ENCODE measurements at regions not wholly inside any gene's neighbourhood (a gene's known extent, or its start where the extent isn't known, plus 50 kb on each side); places are given as distances from the start of the nearest gene placed in this dataset.

DNA sequence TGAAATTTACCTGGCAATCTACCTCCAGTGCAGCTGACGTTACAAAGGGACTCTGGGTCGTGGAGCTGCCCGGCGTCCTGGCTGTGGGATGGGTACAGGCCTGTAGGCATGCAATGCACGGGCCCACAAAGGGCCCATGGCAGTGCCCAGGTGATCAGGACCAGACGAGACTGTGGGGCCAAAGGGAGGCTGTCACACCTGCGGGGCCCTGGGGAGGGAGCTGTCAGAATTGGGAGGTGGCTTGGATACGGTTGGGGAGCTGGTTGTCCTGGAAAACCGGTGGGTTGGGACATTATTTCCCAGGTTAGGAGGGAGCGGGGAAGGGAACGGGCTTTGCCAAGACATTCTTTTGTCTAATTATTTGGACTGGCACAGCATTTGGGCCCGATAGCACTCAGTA, 958.5 kb downstream of the BRD1 start:
- ChIA-PET POLR2A (ENCODE audit: unreplicated experiment) (no interaction called here), CTCF (no interaction called here)
- Histone ChIP-seq H3K9ac (ENCODE audit: low read length) (no peak overlapping the region), H3K27ac (ENCODE audit: low read length) (no peak overlapping the region), H3K79me2 (ENCODE audit: low read length) (no peaks in the 10 kb centered on the region), H3K27me3 (ENCODE audit: low read length) (no peaks in the 10 kb centered on the region), H3K4me1 (ENCODE audit: insufficient read depth, low read length) (no peaks in the 10 kb centered on the region), H3K9me3 (ENCODE audit: low read length) (no peaks in the 10 kb centered on the region), H3K36me3 (ENCODE audit: low read depth, low read length) (no peaks in the 10 kb centered on the region), H3K4me2 (ENCODE audit: low read length) (no peak overlapping the region), H4K20me1 (ENCODE audit: low read length) (no peaks in the 10 kb centered on the region), H3K9me2 (replicated peaks; ENCODE audit: low read length) (no peaks in the 10 kb centered on the region), H2AFZ (ENCODE audit: low read length) (no peak overlapping the region), H3K4me3 (ENCODE audit: low read length) (no peak overlapping the region), H3F3A (ENCODE audit: low read length, unreplicated experiment) (no peaks in the 10 kb centered on the region)
- no peak for TF ChIP-seq EZH2 (IDR thresholded peaks at IDR 0.05; ENCODE audit: low read length, unreplicated experiment)
- TF ChIP-seq EZH2phosphoT487 (IDR thresholded peaks at IDR 0.05; ENCODE audit: borderline replicate concordance, low read length) = no peak
- TF ChIP-seq, protein P1, sequence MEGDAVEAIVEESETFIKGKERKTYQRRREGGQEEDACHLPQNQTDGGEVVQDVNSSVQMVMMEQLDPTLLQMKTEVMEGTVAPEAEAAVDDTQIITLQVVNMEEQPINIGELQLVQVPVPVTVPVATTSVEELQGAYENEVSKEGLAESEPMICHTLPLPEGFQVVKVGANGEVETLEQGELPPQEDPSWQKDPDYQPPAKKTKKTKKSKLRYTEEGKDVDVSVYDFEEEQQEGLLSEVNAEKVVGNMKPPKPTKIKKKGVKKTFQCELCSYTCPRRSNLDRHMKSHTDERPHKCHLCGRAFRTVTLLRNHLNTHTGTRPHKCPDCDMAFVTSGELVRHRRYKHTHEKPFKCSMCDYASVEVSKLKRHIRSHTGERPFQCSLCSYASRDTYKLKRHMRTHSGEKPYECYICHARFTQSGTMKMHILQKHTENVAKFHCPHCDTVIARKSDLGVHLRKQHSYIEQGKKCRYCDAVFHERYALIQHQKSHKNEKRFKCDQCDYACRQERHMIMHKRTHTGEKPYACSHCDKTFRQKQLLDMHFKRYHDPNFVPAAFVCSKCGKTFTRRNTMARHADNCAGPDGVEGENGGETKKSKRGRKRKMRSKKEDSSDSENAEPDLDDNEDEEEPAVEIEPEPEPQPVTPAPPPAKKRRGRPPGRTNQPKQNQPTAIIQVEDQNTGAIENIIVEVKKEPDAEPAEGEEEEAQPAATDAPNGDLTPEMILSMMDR (conservative IDR thresholded peaks at IDR 0.05; ENCODE audit: low read depth, low read length) = no peak
- ATAC-seq = no peak
- no peak for DNase-seq
- BruUV-seq (replicated peaks) = no TSS peak
- intact Hi-C loops (cut with micrococcal nuclease) = no loop called here

- H3K9me2 ChIP-seq (replicated peaks; ENCODE audit: low read length) = no peaks in the 10 kb centered on the region
- DNase-seq (no peak), ATAC-seq (no peak)
- H3K27me3 ChIP-seq (ENCODE audit: low read length) = no peaks in the 10 kb centered on the region
- CTCF ChIA-PET = no interaction called here
- no peak overlapping the region for H3K27ac ChIP-seq (ENCODE audit: low read length)
- no peaks in the 10 kb centered on the region for H3K9me3 ChIP-seq (ENCODE audit: low read length)
- no peaks in the 10 kb centered on the region for H3K36me3 ChIP-seq (ENCODE audit: low read depth, low read length)
- intact Hi-C loops (cut with micrococcal nuclease) = no loop called here
- no peaks in the 10 kb centered on the region for H3K79me2 ChIP-seq (ENCODE audit: low read length)
- H2AFZ ChIP-seq (ENCODE audit: low read length) = no peak overlapping the region
- H3K4me1 ChIP-seq (ENCODE audit: insufficient read depth, low read length) = no peaks in the 10 kb centered on the region
- no peak overlapping the region for H3K4me2 ChIP-seq (ENCODE audit: low read length)
- no peak overlapping the region for H3K4me3 ChIP-seq (ENCODE audit: low read length)
- H4K20me1 ChIP-seq (ENCODE audit: low read length) = no peaks in the 10 kb centered on the region
- no peak for TF ChIP-seq EZH2phosphoT487 (IDR thresholded peaks at IDR 0.05; ENCODE audit: borderline replicate concordance, low read length)
- TF ChIP-seq, protein P1 (conservative IDR thresholded peaks at IDR 0.05; ENCODE audit: low read depth, low read length) = no peak
- no peak for TF ChIP-seq EZH2 (IDR thresholded peaks at IDR 0.05; ENCODE audit: low read length, unreplicated experiment)
- H3K9ac ChIP-seq (ENCODE audit: low read length) = no peak overlapping the region
- no peaks in the 10 kb centered on the region for H3F3A ChIP-seq (ENCODE audit: low read length, unreplicated experiment)
- POLR2A ChIA-PET (ENCODE audit: unreplicated experiment) = no interaction called here
- BruUV-seq (replicated peaks) = no TSS peak
Observed at GRCh38 chr22:48868554-48868953, 959.1 kb downstream of the BRD1 start.

DNA sequence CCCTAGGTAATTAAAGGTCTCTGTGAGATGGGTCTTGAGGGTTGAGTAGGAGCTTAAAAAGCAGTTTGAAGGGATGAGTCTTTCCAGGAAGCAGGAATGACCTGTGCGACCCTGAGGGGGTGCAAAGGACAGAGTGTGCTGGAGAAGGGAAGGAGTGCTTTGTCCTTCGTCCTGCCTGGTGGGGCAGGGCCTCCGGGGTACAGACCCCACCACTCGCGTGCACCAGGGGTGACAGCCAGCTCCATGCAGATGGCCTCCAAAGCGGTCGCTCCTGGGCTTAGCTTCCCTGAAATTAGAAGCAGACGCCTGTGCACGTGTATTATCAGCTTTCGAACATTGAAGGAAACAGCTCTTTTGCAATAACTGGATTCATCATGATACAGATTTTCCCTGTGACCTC, 959.8 kb downstream of the BRD1 start:
- no TSS peak for BruUV-seq (replicated peaks)
- CTCF ChIA-PET = no interaction called here
- DNase-seq = no peak

More for the DNA sequence above, 959.8 kb downstream of the BRD1 start:
- H3K4me3 ChIP-seq (ENCODE audit: low read length) = no peak overlapping the region
- no peak for ATAC-seq
- no peaks in the 10 kb centered on the region for H3K27me3 ChIP-seq (ENCODE audit: low read length)
- no peaks in the 10 kb centered on the region for H3K79me2 ChIP-seq (ENCODE audit: low read length)
- no peak overlapping the region for H3K27ac ChIP-seq (ENCODE audit: low read length)
- intact Hi-C loops (cut with micrococcal nuclease) = no loop called here
- no peaks in the 10 kb centered on the region for H3K9me3 ChIP-seq (ENCODE audit: low read length)
- H3K4me1 ChIP-seq (ENCODE audit: insufficient read depth, low read length) = no peaks in the 10 kb centered on the region
- H4K20me1 ChIP-seq (ENCODE audit: low read length) = no peaks in the 10 kb centered on the region
- H3K4me2 ChIP-seq (ENCODE audit: low read length) = no peak overlapping the region
- POLR2A ChIA-PET (ENCODE audit: unreplicated experiment) = no interaction called here
- H3K9me2 ChIP-seq (replicated peaks; ENCODE audit: low read length) = no peaks in the 10 kb centered on the region
- H3K36me3 ChIP-seq (ENCODE audit: low read depth, low read length) = no peaks in the 10 kb centered on the region
- H3K9ac ChIP-seq (ENCODE audit: low read length) = no peak overlapping the region
- H3F3A ChIP-seq (ENCODE audit: low read length, unreplicated experiment) = no peaks in the 10 kb centered on the region
- no peak overlapping the region for H2AFZ ChIP-seq (ENCODE audit: low read length)
- no peak for TF ChIP-seq EZH2 (IDR thresholded peaks at IDR 0.05; ENCODE audit: low read length, unreplicated experiment)
- TF ChIP-seq, protein P1 (conservative IDR thresholded peaks at IDR 0.05; ENCODE audit: low read depth, low read length) = no peak
- TF ChIP-seq EZH2phosphoT487 (IDR thresholded peaks at IDR 0.05; ENCODE audit: borderline replicate concordance, low read length) = no peak

All from PC-3 (cell line).